HG03457 (cell line): ENCODE measurements at regions not wholly inside any gene's neighbourhood (a gene's known extent, or its start where the extent isn't known, plus 50 kb on each side); places are given as distances from the start of the nearest gene placed in this dataset.
"Not testable (repeated sequence)": the region's sequence is repeated elsewhere in the genome, so short reads cannot be mapped to it uniquely, and the experiment has no call there.

Experiments used
- ATAC-seq: cut with Tn5 transposase; IDR thresholded peaks from one replicate; pipeline ENCODE4 v1.9.1; 2021; ENCODE audit warnings: moderate number of reproducible peaks; ENCODE audit not compliant: unreplicated experiment

- ATAC-seq = no peak
Observed at GRCh38 chr1:217049721-217050120, 326.5 kb upstream of the ESRRG start.

- no peak for ATAC-seq
Observed at GRCh38 chr1:217049081-217049480, 325.9 kb upstream of the ESRRG start.

- no peak for ATAC-seq
Observed at GRCh38 chr1:217048104-217048707, 325.0 kb upstream of the ESRRG start.

- no peak for ATAC-seq
Observed at GRCh38 chr1:217040711-217041455, 317.7 kb upstream of the ESRRG start.

GRCh38 chr1:217039926-217040325 lies 316.7 kb upstream of the ESRRG start:
- ATAC-seq = no peak

DNA sequence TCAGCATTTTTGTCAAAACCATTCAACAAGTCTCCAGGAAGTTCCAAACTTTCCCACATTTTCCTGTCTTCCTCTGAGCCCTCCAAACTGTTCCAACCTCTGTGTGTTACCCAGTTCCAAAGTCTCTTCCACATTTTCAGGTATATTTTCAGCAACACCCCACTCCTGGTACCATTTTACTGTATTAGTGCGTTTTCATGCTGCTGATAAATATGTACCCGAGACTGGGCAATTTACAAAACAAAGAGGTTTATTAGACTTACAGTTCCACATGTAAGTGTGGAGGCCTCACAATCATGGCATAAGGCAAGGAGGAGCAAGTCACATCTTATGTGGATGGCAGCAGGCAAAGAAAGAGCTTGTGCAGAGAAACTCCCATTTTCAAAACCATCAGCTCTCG lies 315.9 kb upstream of the ESRRG start:
- not testable (repeated sequence) for ATAC-seq

GRCh38 chr1:217036757-217037156 lies 313.5 kb upstream of the ESRRG start:
- no peak for ATAC-seq

DNA sequence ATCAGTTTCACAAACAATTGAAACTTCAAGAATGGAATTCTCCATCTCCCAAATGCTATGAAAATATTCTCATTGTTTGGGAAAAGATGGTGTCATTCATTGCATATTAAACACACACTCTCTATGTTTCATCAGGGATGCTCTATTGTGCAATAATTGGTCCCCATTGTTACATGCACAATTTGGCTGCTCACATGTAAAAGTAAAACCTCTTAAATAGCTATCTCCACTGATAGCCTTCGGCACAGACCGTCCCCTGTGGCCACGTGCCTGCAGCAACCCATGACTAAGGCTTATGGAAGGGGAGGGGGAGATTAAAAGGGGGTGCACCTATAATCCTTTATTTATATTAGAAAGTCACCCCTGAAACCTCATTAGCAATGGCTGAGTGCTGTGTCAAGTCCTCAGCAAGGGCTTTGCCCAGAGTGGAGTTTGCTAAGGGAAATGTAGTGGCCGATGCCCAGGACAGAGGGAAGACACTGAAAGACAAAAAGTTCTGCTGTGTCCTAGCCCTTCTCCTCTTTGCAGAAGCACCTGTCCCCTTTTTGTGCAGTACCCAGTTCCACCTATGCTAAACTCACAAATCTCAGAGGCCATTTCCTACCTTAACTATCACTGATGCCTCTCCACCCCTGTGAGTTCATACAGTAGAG lies 309.6 kb upstream of the ESRRG start:
- ATAC-seq = no peak

GRCh38 chr1:217029281-217030157 lies 306.3 kb upstream of the ESRRG start:
- ATAC-seq = no peak

- peak; percentile 97 for ATAC-seq
Observed at GRCh38 chr1:217027403-217028080, 304.3 kb upstream of the ESRRG start.

GRCh38 chr1:217026531-217026930 lies 303.3 kb upstream of the ESRRG start:
- no peak for ATAC-seq

DNA sequence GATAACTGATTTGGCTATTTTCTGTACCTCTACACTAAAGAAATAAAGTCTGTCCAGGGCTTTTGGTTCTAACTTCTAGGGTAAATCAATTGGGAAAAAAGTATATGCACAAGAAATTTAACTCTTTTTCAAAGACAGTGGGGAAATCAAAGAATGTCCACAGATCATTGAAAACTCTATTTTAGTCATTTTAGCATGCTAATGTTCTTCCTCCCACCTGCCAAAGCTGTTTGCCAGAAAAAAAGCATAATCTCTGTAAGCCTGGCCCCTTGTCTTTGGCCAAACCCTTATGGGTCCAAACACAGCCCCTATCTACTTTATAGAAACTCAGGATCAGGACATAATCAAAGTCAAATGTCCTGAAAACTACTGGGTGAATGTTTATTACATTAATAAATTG lies 302.2 kb upstream of the ESRRG start:
- ATAC-seq = no peak

DNA sequence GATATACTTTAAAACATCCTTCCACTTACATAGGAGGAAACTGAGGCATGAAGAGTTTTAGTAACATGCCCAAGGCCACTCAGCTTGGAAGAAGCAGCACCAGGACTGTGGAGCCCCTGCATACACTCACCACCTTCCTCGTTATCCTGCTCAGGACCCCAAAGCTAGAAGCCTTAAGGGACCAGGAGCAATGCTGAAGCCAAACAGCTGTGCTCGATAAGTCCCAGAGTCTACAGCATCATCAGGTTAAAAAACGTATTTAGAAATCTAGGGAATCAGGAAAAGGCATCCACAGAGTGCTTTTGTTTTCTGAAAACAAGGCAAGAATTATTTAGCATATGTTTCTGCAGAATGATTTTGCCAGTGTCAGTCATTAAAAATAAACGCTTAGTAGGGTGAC lies 301.7 kb upstream of the ESRRG start:
- ATAC-seq = no peak

DNA sequence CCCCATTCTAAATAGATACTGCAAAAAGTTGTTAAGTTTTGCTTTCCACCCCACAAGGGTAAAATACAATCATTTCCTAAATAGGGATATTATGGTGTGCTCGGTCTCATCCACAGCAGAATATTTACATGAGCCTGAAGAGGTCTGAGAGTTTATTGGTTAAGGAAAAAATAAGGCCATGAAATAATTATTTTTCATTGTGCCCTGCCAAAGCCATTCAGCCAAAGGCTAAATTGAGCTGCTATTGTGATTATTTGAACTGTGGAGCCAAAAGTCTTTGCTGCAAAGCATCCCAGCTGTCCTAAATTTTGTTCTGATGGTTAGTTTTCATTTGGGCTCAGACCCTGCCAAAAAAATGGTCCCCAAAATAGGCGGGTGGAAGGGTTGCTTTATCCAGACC lies 298.7 kb upstream of the ESRRG start:
- ATAC-seq = no peak

DNA sequence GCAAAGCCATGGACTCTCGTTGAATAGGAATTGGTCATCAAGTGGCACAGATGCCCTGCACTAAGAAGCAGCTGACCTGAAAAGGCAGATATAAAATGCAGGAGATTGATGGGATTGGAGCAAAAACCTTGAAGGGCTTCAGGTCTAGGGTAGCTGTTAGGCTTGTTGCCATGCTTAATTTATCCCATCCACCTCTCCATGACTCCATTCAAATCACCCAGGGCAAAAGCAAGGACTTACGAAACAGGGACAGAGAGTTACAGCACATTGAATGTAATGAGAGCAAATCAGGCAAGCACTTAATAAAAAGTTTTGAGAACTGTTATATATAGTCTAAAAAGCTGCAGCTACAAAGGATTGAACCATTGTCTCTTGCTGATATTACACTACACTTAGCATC lies 298.2 kb upstream of the ESRRG start:
- no peak for ATAC-seq

DNA sequence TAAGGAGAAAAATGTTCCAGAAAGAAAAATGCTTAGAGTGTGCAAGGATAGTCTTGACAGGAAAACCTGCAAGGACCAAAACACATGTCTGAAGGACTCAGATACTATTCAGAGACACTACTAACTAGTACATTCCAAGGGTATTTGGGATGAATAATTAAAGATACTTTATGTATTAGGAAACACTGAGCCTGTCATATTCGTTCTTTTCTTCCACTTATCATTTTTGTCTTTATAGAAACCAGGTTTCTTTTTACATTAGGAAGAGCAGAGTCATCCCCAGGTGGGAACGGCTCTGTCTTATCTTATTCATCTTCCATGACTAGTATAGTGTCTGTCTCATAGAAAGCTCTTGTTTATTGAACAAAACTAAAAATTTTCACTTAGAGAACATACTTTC lies 296.2 kb upstream of the ESRRG start:
- ATAC-seq = no peak

DNA sequence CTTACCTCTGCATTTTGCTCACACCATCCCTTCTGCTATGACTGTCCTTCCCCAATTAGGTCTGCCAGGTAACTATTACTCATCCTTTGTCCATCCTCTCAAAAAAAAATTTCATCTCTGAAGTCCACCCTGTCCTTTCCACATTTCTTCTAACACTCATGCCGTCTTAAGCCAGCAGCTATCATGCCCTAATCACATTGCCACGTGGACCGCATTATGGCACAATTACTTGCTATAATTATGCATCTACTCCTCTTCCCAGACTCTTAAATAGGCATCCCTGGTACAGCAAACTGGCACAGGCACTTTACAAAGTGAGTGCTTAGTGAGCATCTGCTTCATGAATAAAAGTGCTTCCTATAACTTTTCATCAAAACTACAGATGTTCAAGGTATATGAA lies 295.4 kb upstream of the ESRRG start:
- ATAC-seq = no peak

DNA sequence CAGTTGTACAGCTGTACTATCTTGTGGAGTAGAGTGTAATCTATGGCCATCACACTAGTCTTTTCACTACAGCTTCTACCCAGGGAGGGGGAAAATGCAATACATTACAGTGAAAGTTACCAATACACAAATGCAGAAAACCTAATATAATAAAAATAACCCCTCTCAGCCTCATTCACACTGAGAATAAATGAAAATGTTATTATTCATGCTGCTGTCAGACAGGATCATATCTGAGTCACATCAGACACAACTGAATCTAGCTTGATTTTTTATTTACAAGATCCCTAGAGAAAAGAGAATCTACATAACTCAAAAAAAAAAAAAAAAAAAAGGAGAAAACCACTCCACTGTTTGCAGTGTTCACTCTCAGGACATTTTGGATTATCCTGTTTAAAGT lies 293.9 kb upstream of the ESRRG start:
- ATAC-seq = no peak

DNA sequence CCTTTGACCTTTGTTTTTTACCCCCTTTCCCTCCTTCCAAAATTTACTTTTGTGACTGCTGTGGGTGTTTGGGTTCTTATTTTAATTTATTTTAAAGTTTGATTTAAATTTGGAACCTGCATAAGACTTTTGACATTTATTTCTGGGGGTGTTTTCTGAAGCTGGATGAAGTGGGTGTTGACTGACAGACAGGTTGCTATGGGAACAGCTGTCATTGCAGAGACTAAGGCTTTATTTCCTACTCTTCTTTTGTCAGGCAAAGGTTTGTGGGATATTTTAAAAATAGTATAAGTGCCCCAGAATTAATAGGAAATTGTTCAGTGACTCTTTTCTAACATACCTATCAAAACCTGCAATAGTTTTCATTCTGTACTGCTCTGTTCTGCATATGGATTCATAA lies 290.8 kb upstream of the ESRRG start:
- no peak for ATAC-seq

DNA sequence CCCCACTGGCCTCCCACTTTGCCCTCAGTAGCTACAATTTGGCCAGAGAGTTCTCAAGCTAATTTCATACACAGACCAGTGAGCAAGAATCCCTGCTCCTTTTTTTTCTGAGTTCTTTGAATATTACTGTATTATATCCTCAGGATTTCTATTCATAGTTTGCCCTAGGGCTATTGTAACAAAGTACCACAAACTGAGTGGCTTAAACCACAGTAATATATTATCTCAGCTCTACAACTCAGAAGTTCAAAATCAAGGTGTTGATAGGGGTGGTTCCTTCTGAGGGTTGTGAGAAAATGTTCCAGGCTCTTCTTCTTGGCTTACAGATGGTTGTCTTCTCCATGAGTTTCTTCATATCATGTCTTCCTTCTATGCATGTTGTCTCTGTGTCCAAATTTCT lies 289.4 kb upstream of the ESRRG start:
- ATAC-seq = no peak

- no peak for ATAC-seq
Observed at GRCh38 chr1:217011097-217011496, 287.9 kb upstream of the ESRRG start.
